OCI-LY7 (cell line): ENCODE measurements at regions not wholly inside any gene's neighbourhood (a gene's known extent, or its start where the extent isn't known, plus 50 kb on each side); places are given as distances from the start of the nearest gene placed in this dataset.

Experiments
- BruUV-seq: library from RNA; stranded (reverse); fragments of 400-500 nt; replicated peaks from 2 replicates; lab custom pipeline; 2021; lab: Mats Ljungman, UMichigan
- CTCF ChIA-PET: fragments of 300-600 bp; sonication (Branson Sonifier 250); formaldehyde crosslinking; loops from one replicate; lab custom pipeline; 2022; ENCODE audit warnings: antibody characterized with exemption; ENCODE audit not compliant: unreplicated experiment; lab: Charles Lee
- POLR2A ChIA-PET: fragments of 300-600 bp; sonication (Branson Sonifier 250); formaldehyde crosslinking; loops from one replicate; lab custom pipeline; 2022; ENCODE audit warnings: antibody characterized with exemption; lab: Charles Lee
- DNase-seq: peaks from one replicate; pipeline ENCODE4 v3.0.0-alpha.2; 2015; ENCODE audit warnings: low spot score
- H2AFZ ChIP-seq: fragments of 200-600 bp; sonication (generic), shearing (Covaris generic); 2 replicates; pipeline ENCODE4 v1.6.1; 2014; ENCODE audit warnings: mild to moderate bottlenecking, antibody characterized with exemption, low read length, moderate library complexity
- H3K27ac ChIP-seq: fragments of 200-600 bp; sonication (generic); 2 replicates; pipeline ENCODE4 v1.5.1; 2014; ENCODE audit warnings: mixed run types, low read depth, mild to moderate bottlenecking, moderate library complexity, low read length, inconsistent platforms; ENCODE audit not compliant: poor library complexity, severe bottlenecking
- H3K36me3 ChIP-seq: fragments of 200-600 bp; sonication (generic); 2 replicates; pipeline ENCODE4 v1.6.1; 2014; ENCODE audit warnings: mild to moderate bottlenecking, antibody characterized with exemption, low read length, moderate library complexity, mixed read lengths; ENCODE audit not compliant: insufficient read depth
- H3K4me1 ChIP-seq: fragments of 200-600 bp; sonication (generic); 2 replicates; pipeline ENCODE4 v1.5.1; 2014; ENCODE audit warnings: mild to moderate bottlenecking, low read length; ENCODE audit not compliant: insufficient read depth, poor library complexity, severe bottlenecking
- H3K4me2 ChIP-seq: fragments of 200-600 bp; sonication (generic); 2 replicates; pipeline ENCODE4 v1.6.1; 2014; ENCODE audit warnings: mild to moderate bottlenecking, low read length
- H3K4me3 ChIP-seq: fragments of 200-600 bp; sonication (generic); 2 replicates; pipeline ENCODE4 v1.5.1; 2014; ENCODE audit warnings: mild to moderate bottlenecking, low read depth, low read length; ENCODE audit not compliant: poor library complexity, severe bottlenecking
- H3K79me2 ChIP-seq: fragments of 200-600 bp; sonication (generic); 2 replicates; pipeline ENCODE4 v1.6.1; 2016; ENCODE audit warnings: low read depth, mild to moderate bottlenecking, low read length, moderate library complexity, mixed read lengths; ENCODE audit not compliant: insufficient read depth
- H3K9me2 ChIP-seq: fragments of 200-600 bp; sonication (generic); 2 replicates; pipeline ENCODE4 v1.6.1; 2016; ENCODE audit warnings: mild to moderate bottlenecking, low read length, mixed read lengths; ENCODE audit not compliant: insufficient read depth
- H3K9me3 ChIP-seq: fragments of 200-600 bp; sonication (generic); 2 replicates; pipeline ENCODE4 v1.6.1; 2014; ENCODE audit warnings: mild to moderate bottlenecking, mixed run types, low read length, mixed read lengths
- H4K20me1 ChIP-seq: fragments of 200-600 bp; sonication (generic); 2 replicates; pipeline ENCODE4 v1.6.1; 2014; ENCODE audit warnings: mild to moderate bottlenecking, antibody characterized with exemption, low read length, moderate library complexity, mixed read lengths; ENCODE audit not compliant: insufficient read depth
- EZH2phosphoT487 ChIP-seq: fragments of 200-600 bp; sonication (generic); IDR thresholded peaks from 2 replicates; pipeline ENCODE4 v1.6.1; 2018; ENCODE audit warnings: low read depth, borderline replicate concordance, mild to moderate bottlenecking, mixed run types, antibody characterized with exemption, low read length, moderate library complexity, mixed read lengths
- intact Hi-C: fragments of 100-400 bp; cut with micrococcal nuclease; formaldehyde crosslinking; loops from one replicate; pipeline ENCODE4 v1.10.0; 2022; ENCODE audit not compliant: unreplicated experiment
- TF ChIP-seq, protein P1 (sequence below): fragments of 200-600 bp; sonication (generic); conservative IDR thresholded peaks from 2 replicates; pipeline ENCODE4 v1.5.1; 2014; ENCODE audit warnings: mild to moderate bottlenecking, antibody characterized with exemption, low read length, moderate library complexity, mixed read lengths

DNA sequence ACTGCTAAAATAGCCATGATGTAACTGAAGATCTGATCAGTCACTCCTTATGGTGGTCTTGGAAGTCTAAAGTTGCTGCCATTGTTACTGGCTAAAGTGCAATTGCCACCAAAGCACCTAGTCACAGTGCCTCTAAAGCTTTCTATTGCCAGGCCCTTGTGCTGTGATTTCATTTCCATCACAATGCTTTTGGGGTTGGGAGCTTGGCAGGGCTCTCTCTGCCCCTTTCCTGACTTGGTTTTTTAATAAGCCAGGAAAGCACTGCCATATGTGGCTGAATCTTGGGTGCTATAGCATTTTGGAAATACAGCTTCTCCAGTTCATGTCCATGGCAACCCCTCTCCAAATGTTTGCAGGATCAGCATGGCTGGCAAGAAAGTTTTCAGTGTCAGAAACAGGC is 1712.4 kb upstream of the TENM3 start:
- Histone ChIP-seq H3K4me1 (no peaks in the 10 kb centered on the region), H3K9me2 (no peaks in the 10 kb centered on the region), H3K4me2 (no peak overlapping the region), H3K27ac (no peak overlapping the region), H4K20me1 (no peaks in the 10 kb centered on the region), H3K9me3 (no peaks in the 10 kb centered on the region), H2AFZ (no peak overlapping the region), H3K36me3 (no peaks in the 10 kb centered on the region), H3K4me3 (no peak overlapping the region), H3K79me2 (no peaks in the 10 kb centered on the region)
- ChIA-PET POLR2A (interaction anchor here (0.6 to 1.3 kb wide), 3 partner anchors 10 to 446 kb away, joined by 3 to 7 read pairs (median 4); no protein-coding TSS in a partner anchor), CTCF (no interaction called here)
- intact Hi-C loops: no loop called here
- DNase-seq: no peak
- TF ChIP-seq, protein P1, sequence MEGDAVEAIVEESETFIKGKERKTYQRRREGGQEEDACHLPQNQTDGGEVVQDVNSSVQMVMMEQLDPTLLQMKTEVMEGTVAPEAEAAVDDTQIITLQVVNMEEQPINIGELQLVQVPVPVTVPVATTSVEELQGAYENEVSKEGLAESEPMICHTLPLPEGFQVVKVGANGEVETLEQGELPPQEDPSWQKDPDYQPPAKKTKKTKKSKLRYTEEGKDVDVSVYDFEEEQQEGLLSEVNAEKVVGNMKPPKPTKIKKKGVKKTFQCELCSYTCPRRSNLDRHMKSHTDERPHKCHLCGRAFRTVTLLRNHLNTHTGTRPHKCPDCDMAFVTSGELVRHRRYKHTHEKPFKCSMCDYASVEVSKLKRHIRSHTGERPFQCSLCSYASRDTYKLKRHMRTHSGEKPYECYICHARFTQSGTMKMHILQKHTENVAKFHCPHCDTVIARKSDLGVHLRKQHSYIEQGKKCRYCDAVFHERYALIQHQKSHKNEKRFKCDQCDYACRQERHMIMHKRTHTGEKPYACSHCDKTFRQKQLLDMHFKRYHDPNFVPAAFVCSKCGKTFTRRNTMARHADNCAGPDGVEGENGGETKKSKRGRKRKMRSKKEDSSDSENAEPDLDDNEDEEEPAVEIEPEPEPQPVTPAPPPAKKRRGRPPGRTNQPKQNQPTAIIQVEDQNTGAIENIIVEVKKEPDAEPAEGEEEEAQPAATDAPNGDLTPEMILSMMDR: no peak
- no peak for TF ChIP-seq EZH2phosphoT487
- BruUV-seq: no TSS peak

DNA sequence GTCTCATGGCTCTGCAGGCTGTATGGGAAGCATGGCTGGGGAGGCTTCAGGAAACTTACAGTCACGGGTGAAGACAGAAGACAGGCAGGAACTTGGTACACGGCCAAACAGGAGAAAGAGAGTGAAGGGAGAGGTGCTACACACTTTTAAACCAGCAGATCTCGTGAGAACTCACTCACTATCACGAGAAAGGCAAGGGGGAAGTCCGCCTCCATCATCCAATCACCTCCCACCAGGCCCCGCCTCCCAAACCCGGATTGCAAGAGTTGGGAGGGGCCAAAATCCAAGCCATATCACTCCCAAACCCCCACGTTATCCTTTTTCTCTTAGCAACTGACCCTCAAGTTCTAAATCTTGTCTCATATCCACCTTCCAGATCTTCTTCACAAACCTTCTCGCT is 1710.5 kb upstream of the TENM3 start:
- H3K36me3 ChIP-seq: no peaks in the 10 kb centered on the region
- H3K4me2 ChIP-seq: no peak overlapping the region
- TF ChIP-seq EZH2phosphoT487: no peak
- TF ChIP-seq, protein P1: no peak
- H3K9me2 ChIP-seq: no peaks in the 10 kb centered on the region
- H4K20me1 ChIP-seq: no peaks in the 10 kb centered on the region
- H3K9me3 ChIP-seq: no peaks in the 10 kb centered on the region
- no peaks in the 10 kb centered on the region for H3K4me1 ChIP-seq
- BruUV-seq: no TSS peak
- no peak for DNase-seq
- H3K4me3 ChIP-seq: no peak overlapping the region
- H2AFZ ChIP-seq: no peak overlapping the region
- no peak overlapping the region for H3K27ac ChIP-seq
- intact Hi-C loops: no loop called here
- CTCF ChIA-PET: no interaction called here
- H3K79me2 ChIP-seq: no peaks in the 10 kb centered on the region
- POLR2A ChIA-PET: no interaction called here

DNA sequence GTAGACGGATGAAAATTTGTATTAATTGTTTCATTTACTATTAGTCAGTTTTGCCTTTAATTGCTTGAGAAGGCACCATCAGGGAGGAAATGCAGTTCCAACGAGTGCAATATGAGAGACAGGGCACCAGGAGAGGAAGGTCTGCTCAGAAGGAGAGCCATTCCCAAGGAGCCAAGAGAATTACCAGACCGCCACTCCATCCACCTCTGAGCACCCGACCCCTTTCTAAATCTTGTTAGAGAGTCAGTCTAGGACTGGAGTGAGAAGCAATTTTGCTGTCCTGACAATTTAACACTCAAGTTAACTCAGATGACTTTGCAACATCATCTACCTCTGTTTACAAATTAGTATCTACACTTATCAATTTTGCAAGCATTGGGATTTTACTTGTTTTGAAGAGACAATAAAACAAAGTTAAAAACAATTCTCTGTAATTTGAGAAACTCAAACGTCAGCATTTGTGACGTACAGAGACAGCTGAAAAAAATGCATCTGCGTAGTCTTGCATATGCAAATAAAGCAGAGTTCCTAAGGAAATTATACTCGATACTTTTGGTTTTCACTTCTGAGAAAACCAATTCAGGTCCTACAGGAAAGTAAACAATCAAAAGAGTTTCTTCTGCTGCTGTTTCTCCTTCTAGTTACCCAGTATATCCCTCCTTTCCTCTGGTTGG is 1704.7 kb upstream of the TENM3 start:
- ChIA-PET CTCF (no interaction called here), POLR2A (no interaction called here)
- TF ChIP-seq, protein P1: no peak
- no peak for TF ChIP-seq EZH2phosphoT487
- H4K20me1 ChIP-seq: no peaks in the 10 kb centered on the region
- H3K9me3 ChIP-seq: no peaks in the 10 kb centered on the region
- no peaks in the 10 kb centered on the region for H3K36me3 ChIP-seq
- no peak overlapping the region for H2AFZ ChIP-seq
- no peak overlapping the region for H3K27ac ChIP-seq
- intact Hi-C loops: no loop called here
- no peaks in the 10 kb centered on the region for H3K4me1 ChIP-seq
- no peaks in the 10 kb centered on the region for H3K9me2 ChIP-seq
- H3K4me2 ChIP-seq: no peak overlapping the region
- no peaks in the 10 kb centered on the region for H3K79me2 ChIP-seq
- no TSS peak for BruUV-seq
- no peak overlapping the region for H3K4me3 ChIP-seq
- no peak for DNase-seq
